Keratinocyte (primary cell): ENCODE measurements at regions not wholly inside any gene's neighbourhood (a gene's known extent, or its start where the extent isn't known, plus 50 kb on each side); places are given as distances from the start of the nearest gene placed in this dataset.

Experiments used
- EZH2 ChIP-seq: IDR thresholded peaks from one replicate; pipeline ENCODE4 v1.6.1; 2012; ENCODE audit warnings: inconsistent platforms, mild to moderate bottlenecking, low read length, moderate library complexity
- TF ChIP-seq, protein P1 (sequence below), 3 experiments: IDR thresholded peaks in 1 of 3; conservative IDR thresholded peaks in 1 of 3; optimal IDR thresholded peaks in 1 of 3; 2 replicates in 2 of 3; 3 replicates in 1 of 3; pipeline versions ENCODE3 to v1.5.1; 2011; ENCODE audit warnings: low read length in 3 of 3, mild to moderate bottlenecking in 3 of 3, moderate library complexity in 2 of 3, control low read depth in 1 of 3, inconsistent platforms in 1 of 3; ENCODE audit not compliant: insufficient read depth in 2 of 3; ENCODE audit errors: extremely low read depth in 1 of 3

DNA sequence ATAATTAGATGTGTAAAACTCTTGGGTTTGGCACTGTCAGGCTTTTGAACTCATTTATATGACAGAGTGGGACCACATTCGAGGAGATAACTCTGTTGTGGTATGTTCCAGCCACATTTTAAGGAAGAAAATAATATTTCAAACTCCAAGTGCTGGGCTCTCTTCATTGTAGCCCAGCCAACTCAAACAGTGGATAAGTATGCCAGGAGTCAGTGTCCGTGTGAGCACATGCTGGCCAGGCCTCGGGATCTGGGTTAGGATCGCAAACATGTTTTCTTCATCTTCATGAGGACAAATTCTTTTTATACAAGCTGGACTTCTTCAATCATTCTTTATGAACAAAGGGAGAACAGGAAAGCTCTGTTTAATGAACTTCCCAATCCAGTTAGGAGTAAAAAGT is 497.5 kb downstream of the MAFB start:
- TF ChIP-seq, protein P1, sequence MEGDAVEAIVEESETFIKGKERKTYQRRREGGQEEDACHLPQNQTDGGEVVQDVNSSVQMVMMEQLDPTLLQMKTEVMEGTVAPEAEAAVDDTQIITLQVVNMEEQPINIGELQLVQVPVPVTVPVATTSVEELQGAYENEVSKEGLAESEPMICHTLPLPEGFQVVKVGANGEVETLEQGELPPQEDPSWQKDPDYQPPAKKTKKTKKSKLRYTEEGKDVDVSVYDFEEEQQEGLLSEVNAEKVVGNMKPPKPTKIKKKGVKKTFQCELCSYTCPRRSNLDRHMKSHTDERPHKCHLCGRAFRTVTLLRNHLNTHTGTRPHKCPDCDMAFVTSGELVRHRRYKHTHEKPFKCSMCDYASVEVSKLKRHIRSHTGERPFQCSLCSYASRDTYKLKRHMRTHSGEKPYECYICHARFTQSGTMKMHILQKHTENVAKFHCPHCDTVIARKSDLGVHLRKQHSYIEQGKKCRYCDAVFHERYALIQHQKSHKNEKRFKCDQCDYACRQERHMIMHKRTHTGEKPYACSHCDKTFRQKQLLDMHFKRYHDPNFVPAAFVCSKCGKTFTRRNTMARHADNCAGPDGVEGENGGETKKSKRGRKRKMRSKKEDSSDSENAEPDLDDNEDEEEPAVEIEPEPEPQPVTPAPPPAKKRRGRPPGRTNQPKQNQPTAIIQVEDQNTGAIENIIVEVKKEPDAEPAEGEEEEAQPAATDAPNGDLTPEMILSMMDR (optimal IDR thresholded peaks at IDR 0.05 in 1 of 3, IDR thresholded peaks at IDR 0.05 in 1 of 3, conservative IDR thresholded peaks at IDR 0.05 in 1 of 3; ENCODE audit: extremely low read depth in 1 of 3, insufficient read depth in 2 of 3, low read length in 3 of 3): no peak
- TF ChIP-seq EZH2: no peak
